ENCODE measurements at regions not wholly inside any gene's neighbourhood (a gene's known extent, or its start where the extent isn't known, plus 50 kb on each side); places are given as distances from the start of the nearest gene placed in this dataset.

DNA sequence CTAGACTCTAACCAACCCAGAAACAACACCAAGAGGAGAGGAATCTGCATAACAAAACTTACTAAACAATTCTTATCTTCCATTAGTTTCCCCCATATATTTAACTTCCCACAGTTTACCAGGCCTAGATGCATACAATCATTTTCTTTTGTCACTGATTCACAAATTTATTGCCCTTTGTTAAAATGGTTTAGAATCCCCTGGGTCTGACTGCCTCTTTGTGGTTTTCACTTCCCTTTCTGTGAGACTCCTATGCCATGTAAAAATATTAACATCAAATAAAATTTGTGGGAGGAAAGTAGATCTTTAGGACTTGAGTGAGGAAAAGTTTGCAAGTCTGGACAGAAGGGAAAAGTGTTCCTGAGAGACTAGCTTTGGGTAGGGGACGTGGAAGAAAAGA is 393.8 kb upstream of the CNKSR2 start (continued):
- TF ChIP-seq E2F1 (CRISPR knock-in tag; IDR thresholded peaks at IDR 0.05) = no peak
- TF ChIP-seq ZZZ3 (IDR thresholded peaks at IDR 0.05) = no peak
- TF ChIP-seq ZNF644 (tag; IDR thresholded peaks at IDR 0.05; ENCODE audit: low read depth) = no peak
- no peak for TF ChIP-seq STAT5A (IDR thresholded peaks at IDR 0.05; ENCODE audit: borderline replicate concordance, low read length)
- no peak for TF ChIP-seq ETS2 (tag; IDR thresholded peaks at IDR 0.05; ENCODE audit: borderline replicate concordance, poor library complexity, severe bottlenecking)
- no peak for TF ChIP-seq TCF3 (CRISPR knock-in tag; IDR thresholded peaks at IDR 0.05)
- no peak for TF ChIP-seq PHB2 (IDR thresholded peaks at IDR 0.05; ENCODE audit: low read depth)
- no peak for TF ChIP-seq PATZ1 (CRISPR knock-in tag; IDR thresholded peaks at IDR 0.05; ENCODE audit: borderline replicate concordance)

- Histone ChIP-seq H3K27ac (ENCODE audit: extremely low read depth, low read depth, low read length) (no peak overlapping the region), H3K36me3 (ENCODE audit: control insufficient read depth, insufficient read depth, low read length) (no peaks in the 10 kb centered on the region), H3K4me3 (no peak overlapping the region), H2AFZ (ENCODE audit: low read depth, low read length) (no peak overlapping the region), H3K27me3 (ENCODE audit: control insufficient read depth in 2 of 2, insufficient read depth in 2 of 2, low read length in 2 of 2) (no peaks in the 10 kb centered on the region), H4K20me1 (replicated peaks; ENCODE audit: control insufficient read depth, insufficient read depth, low read length) (no peaks in the 10 kb centered on the region), H3K9me3 (replicated peaks; ENCODE audit: control insufficient read depth, insufficient read depth, low read depth, low read length) (no peaks in the 10 kb centered on the region), H3K4me1 (replicated peaks in 1 of 2; ENCODE audit: control insufficient read depth in 2 of 2, insufficient read depth in 2 of 2, low read length in 2 of 2) (no peaks in the 10 kb centered on the region), H3K4me2 (ENCODE audit: insufficient read depth, low read length) (no peak overlapping the region), H3K9ac (ENCODE audit: insufficient read depth in 1 of 2, low read depth in 2 of 2, low read length in 2 of 2) (no peak overlapping the region), H3K79me2 (ENCODE audit: control insufficient read depth, insufficient read depth, low read length) (no peaks in the 10 kb centered on the region), H3K9me1 (ENCODE audit: control insufficient read depth, insufficient read depth, low read length) (no peaks in the 10 kb centered on the region)
- ATAC-seq (no peak), FAIRE-seq (no peak), DNase-seq (ENCODE audit: extremely low read depth in 1 of 4, low spot score in 3 of 4) (no peak)
- CTCF ChIA-PET (ENCODE audit: low intra/inter-chr PET ratio) = no interaction called here
- POLR2A ChIA-PET = no interaction called here
- 0% methylated on average over 2 of the region's 2 CpGs for WGBS (ENCODE audit: insufficient coverage, low coverage, missing lambda C conversion rate)
- BruUV-seq (replicated peaks) = no TSS peak
- intact Hi-C loops (cut with micrococcal nuclease) (no loop called here), in situ Hi-C loops (cut with MboI) (no loop called here)
- TF ChIP-seq CCNT2 (IDR thresholded peaks at IDR 0.05; ENCODE audit: borderline replicate concordance, extremely low read depth, insufficient read length, low read depth, low read length) (no peak), MCM2 (IDR thresholded peaks at IDR 0.05; ENCODE audit: low read depth) (no peak), ATF1 (CRISPR knock-in tag; IDR thresholded peaks at IDR 0.05) (no peak), ATF1 (tag; IDR thresholded peaks at IDR 0.05) (no peak), TOE1 (IDR thresholded peaks at IDR 0.05; ENCODE audit: borderline replicate concordance) (no peak), TOE1 (CRISPR knock-in tag; IDR thresholded peaks at IDR 0.05; ENCODE audit: borderline replicate concordance, low read depth) (no peak), KLF16 (IDR thresholded peaks at IDR 0.05) (no peak), CREB3 (tag; conservative IDR thresholded peaks at IDR 0.05; ENCODE audit: low read depth) (no peak), EP300 (IDR thresholded peaks at IDR 0.05; ENCODE audit: low read length) (no peak), ZNF232 (CRISPR knock-in tag; IDR thresholded peaks at IDR 0.05) (no peak), MBD2 (IDR thresholded peaks at IDR 0.05; ENCODE audit: borderline replicate concordance, low read depth) (no peak), CBX5 (IDR thresholded peaks at IDR 0.05; ENCODE audit: borderline replicate concordance, low read depth) (no peak), SETDB1 (IDR thresholded peaks at IDR 0.05; ENCODE audit: low read length) (no peak)
Observed at GRCh38 chrX:20974326-20974725, 399.9 kb upstream of the CNKSR2 start.

Measured in K562 (cell line).